Neuronal stem cell (in vitro differentiated cells): ENCODE measurements at regions not wholly inside any gene's neighbourhood (a gene's known extent, or its start where the extent isn't known, plus 50 kb on each side); places are given as distances from the start of the nearest gene placed in this dataset.

Experiments
- DNase-seq: peaks from one replicate; pipeline ENCODE4 v3.0.0-alpha.2; 2013; ENCODE audit warnings: low spot score
- H2AFZ ChIP-seq: one replicate; pipeline ENCODE4 v1.6.1; 2013; ENCODE audit warnings: mild to moderate bottlenecking, low read length, inconsistent platforms
- H2AK5ac ChIP-seq: 2 replicates; pipeline ENCODE4 v1.6.1; 2013; ENCODE audit warnings: low read depth, mild to moderate bottlenecking, inconsistent platforms, low read length, moderate library complexity, mixed read lengths
- H2BK120ac ChIP-seq: 2 replicates; pipeline ENCODE4 v1.6.1; 2013; ENCODE audit warnings: low read depth, mild to moderate bottlenecking, inconsistent platforms, low read length, moderate library complexity, mixed read lengths
- H2BK12ac ChIP-seq: one replicate; pipeline ENCODE4 v1.6.1; 2013; ENCODE audit warnings: low read length, inconsistent platforms
- H2BK15ac ChIP-seq: 2 replicates; pipeline ENCODE4 v1.6.1; 2013; ENCODE audit warnings: mild to moderate bottlenecking, low read length, inconsistent platforms, mixed read lengths
- H2BK5ac ChIP-seq: one replicate; pipeline ENCODE4 v1.6.1; 2013; ENCODE audit warnings: inconsistent platforms, mild to moderate bottlenecking, low read length, moderate library complexity
- H3K14ac ChIP-seq: one replicate; pipeline ENCODE4 v1.6.1; 2013; ENCODE audit warnings: low read length, inconsistent platforms
- H3K18ac ChIP-seq: 2 replicates; pipeline ENCODE4 v1.6.1; 2013; ENCODE audit warnings: low read length, inconsistent platforms
- H3K23ac ChIP-seq: 2 replicates; pipeline ENCODE4 v1.6.1; 2013; ENCODE audit warnings: low read depth, mild to moderate bottlenecking, mixed read lengths, low read length, inconsistent platforms; ENCODE audit not compliant: poor library complexity
- H3K27ac ChIP-seq: replicated peaks from 3 replicates; pipeline ENCODE4 v1.5.1; 2013; ENCODE audit warnings: low read length, inconsistent platforms
- H3K27me3 ChIP-seq, 3 experiments: 2 replicates each; pipeline ENCODE4 v1.6.1; 2013; ENCODE audit warnings: low read length in 3 of 3, mild to moderate bottlenecking in 2 of 3, inconsistent platforms in 1 of 3, low read depth in 1 of 3, mixed read lengths in 1 of 3, moderate library complexity in 1 of 3; ENCODE audit not compliant: control insufficient read depth in 3 of 3, insufficient read depth in 3 of 3
- H3K36me3 ChIP-seq, 2 donors: replicated peaks in 1 of 2; 2 replicates each; pipeline ENCODE4 v1.6.1; 2013; ENCODE audit warnings: low read length in 2 of 2; ENCODE audit not compliant: control insufficient read depth in 2 of 2, insufficient read depth in 2 of 2
- H3K4ac ChIP-seq: 2 replicates; pipeline ENCODE4 v1.6.1; 2013; ENCODE audit warnings: inconsistent platforms, mild to moderate bottlenecking, low read length, moderate library complexity
- H3K4me1 ChIP-seq, 2 donors: 1 replicate in 1 of 2; 2 replicates in 1 of 2; pipeline ENCODE4 v1.6.1; 2013; ENCODE audit warnings: low read length in 2 of 2, low read depth in 1 of 2; ENCODE audit not compliant: control insufficient read depth in 2 of 2, insufficient read depth in 1 of 2
- H3K4me2 ChIP-seq: one replicate; pipeline ENCODE4 v1.6.1; 2013; ENCODE audit warnings: mild to moderate bottlenecking, low read length, inconsistent platforms; ENCODE audit not compliant: insufficient read depth, poor library complexity, severe bottlenecking
- H3K4me3 ChIP-seq, 2 donors: 2 replicates each; pipeline ENCODE4 v1.5.1; 2013; ENCODE audit warnings: low read length in 2 of 2, mild to moderate bottlenecking in 2 of 2, inconsistent platforms in 1 of 2, moderate library complexity in 1 of 2
- H3K79me1 ChIP-seq: one replicate; pipeline ENCODE4 v1.6.1; 2013; ENCODE audit warnings: low read depth, mild to moderate bottlenecking, inconsistent platforms, low read length, moderate library complexity
- H3K9ac ChIP-seq: one replicate; pipeline ENCODE4 v1.6.1; 2013; ENCODE audit warnings: mild to moderate bottlenecking, low read depth, low read length, inconsistent platforms; ENCODE audit not compliant: poor library complexity
- H3K9me3 ChIP-seq, 2 donors: replicated peaks in 1 of 2; 2 replicates each; pipeline versions ENCODE3 to v1.6.1; 2013; ENCODE audit warnings: low read length in 2 of 2, mild to moderate bottlenecking in 2 of 2, inconsistent platforms in 1 of 2, low read depth in 1 of 2, mixed read lengths in 1 of 2, moderate library complexity in 1 of 2; ENCODE audit not compliant: control insufficient read depth in 2 of 2, insufficient read depth in 1 of 2
- H4K8ac ChIP-seq: one replicate; pipeline ENCODE4 v1.6.1; 2013; ENCODE audit warnings: low read depth, mild to moderate bottlenecking, inconsistent platforms, low read length, moderate library complexity
- H4K91ac ChIP-seq: one replicate; pipeline ENCODE4 v1.6.1; 2013; ENCODE audit warnings: low read length, low read depth, mild to moderate bottlenecking, inconsistent platforms; ENCODE audit not compliant: poor library complexity
- WGBS, 2 donors: extraction: QIAGEN DNeasy Blood & Tissue Kit; methylation state at CpG; one replicate each; pipeline ENCODE4 v1.1.7; 2013; ENCODE audit warnings: missing lambda C conversion rate in 2 of 2, mixed read lengths in 1 of 2; ENCODE audit not compliant: insufficient read length in 2 of 2, insufficient replicate concordance in 1 of 2; ENCODE audit errors: extremely low coverage in 2 of 2; 5-methylcytosine and 5-hydroxymethylcytosine counted together

DNA sequence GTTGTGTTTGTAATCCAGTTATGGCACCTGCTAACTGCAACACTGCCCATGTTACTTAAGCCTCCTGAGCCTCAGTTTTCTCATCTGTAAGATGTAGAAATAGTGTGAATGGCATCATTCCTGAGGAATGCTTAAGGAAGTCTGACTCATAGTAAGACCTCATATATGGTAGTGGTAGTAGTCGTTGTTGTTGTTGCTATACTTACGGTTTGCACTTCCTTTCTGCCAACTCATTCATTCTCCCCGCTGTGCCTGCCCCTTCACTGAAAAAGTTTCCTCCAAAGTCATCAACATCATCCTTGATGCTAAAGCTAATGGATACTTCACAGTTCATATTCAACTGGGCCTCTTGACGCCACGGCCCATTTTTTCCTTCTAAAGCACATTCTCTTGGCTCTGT, 54.2 kb upstream of the SPANXN3 start:
- DNase-seq, result no peak
- no peak overlapping the region for H3K4me2 ChIP-seq
- no peak overlapping the region for H2AK5ac ChIP-seq
- no peak overlapping the region for H3K14ac ChIP-seq
- no CpG with 5 or more reads among the region's 5 CpGs for WGBS, 2 donors
- H2AFZ ChIP-seq, result no peak overlapping the region
- H3K27me3 ChIP-seq, result no peaks in the 10 kb centered on the region
- no peak overlapping the region for H2BK12ac ChIP-seq
- H3K79me1 ChIP-seq, result no peaks in the 10 kb centered on the region
- H3K9me3 ChIP-seq, result no peaks in the 10 kb centered on the region
- H2BK120ac ChIP-seq, result no peak overlapping the region
- no peak overlapping the region for H3K27ac ChIP-seq
- H3K18ac ChIP-seq, result no peak overlapping the region
- H2BK5ac ChIP-seq, result no peak overlapping the region
- no peak overlapping the region for H3K23ac ChIP-seq
- no peak overlapping the region for H4K8ac ChIP-seq
- no peak overlapping the region for H3K9ac ChIP-seq
- no peak overlapping the region for H2BK15ac ChIP-seq
- no peaks in the 10 kb centered on the region for H3K36me3 ChIP-seq
- no peak overlapping the region for H4K91ac ChIP-seq
- no peak overlapping the region for H3K4ac ChIP-seq
- no peak overlapping the region for H3K4me3 ChIP-seq
- H3K4me1 ChIP-seq, result no peaks in the 10 kb centered on the region

DNA sequence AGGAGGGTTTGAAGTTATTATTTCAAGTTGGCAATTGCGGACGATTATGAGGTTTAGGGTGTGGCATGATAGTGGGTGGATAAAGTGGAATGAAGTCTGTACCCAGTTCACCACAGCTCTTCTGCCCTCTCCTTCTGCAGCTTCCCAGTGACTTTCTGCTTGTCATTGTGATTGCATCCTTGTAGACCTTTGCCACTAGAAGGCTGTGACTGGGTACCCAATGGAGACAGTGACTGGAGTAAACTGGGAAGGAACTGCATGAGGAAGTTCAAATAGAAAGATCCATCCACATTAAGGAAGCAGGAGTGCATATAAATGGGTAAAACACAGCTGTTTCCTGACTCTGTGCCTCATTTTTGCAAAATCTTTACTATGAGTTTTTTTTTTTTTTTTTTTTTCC, 53.5 kb upstream of the SPANXN3 start:
- no peak overlapping the region for H4K91ac ChIP-seq
- H3K14ac ChIP-seq, result no peak overlapping the region
- no peak overlapping the region for H3K4me3 ChIP-seq
- H2AFZ ChIP-seq, result no peak overlapping the region
- DNase-seq, result no peak
- no peak overlapping the region for H3K27ac ChIP-seq
- H3K9ac ChIP-seq, result no peak overlapping the region
- H2BK5ac ChIP-seq, result no peak overlapping the region
- H3K9me3 ChIP-seq, result no peaks in the 10 kb centered on the region
- H3K27me3 ChIP-seq, result no peaks in the 10 kb centered on the region
- no peak overlapping the region for H2AK5ac ChIP-seq
- no peaks in the 10 kb centered on the region for H3K36me3 ChIP-seq
- H2BK12ac ChIP-seq, result no peak overlapping the region
- no peaks in the 10 kb centered on the region for H3K4me1 ChIP-seq
- no peaks in the 10 kb centered on the region for H3K79me1 ChIP-seq
- H3K23ac ChIP-seq, result no peak overlapping the region
- no CpG with 5 or more reads among the region's 2 CpGs for WGBS, 2 donors
- H3K4me2 ChIP-seq, result no peak overlapping the region
- no peak overlapping the region for H3K18ac ChIP-seq
- no peak overlapping the region for H2BK15ac ChIP-seq
- no peak overlapping the region for H3K4ac ChIP-seq
- no peak overlapping the region for H4K8ac ChIP-seq
- no peak overlapping the region for H2BK120ac ChIP-seq

DNA sequence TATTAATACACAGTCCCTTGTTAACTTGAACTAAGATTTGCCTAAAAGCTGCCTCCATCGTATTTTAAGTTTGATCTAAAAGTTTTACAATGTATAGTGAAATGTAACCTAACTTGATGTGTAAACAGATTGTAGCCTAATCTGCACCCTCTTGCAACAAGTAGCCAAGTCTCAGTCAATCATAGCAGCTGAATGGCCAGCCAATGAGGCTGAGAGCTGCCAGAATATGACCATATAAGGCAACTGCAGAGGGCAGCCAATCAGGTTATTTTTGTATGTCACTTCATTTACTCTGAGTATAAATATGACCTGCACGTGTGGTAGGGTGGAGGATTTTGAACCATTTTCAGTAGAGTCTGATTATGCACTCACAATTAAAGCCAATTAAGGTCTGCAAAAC, 51.2 kb upstream of the SPANXN3 start:
- no peak for DNase-seq
- H3K4me1 ChIP-seq, result no peaks in the 10 kb centered on the region
- H3K9me3 ChIP-seq, result no peaks in the 10 kb centered on the region
- H2AFZ ChIP-seq, result peak overlapping the region; percentile 35
- no peak overlapping the region for H2BK5ac ChIP-seq
- no CpG with 5 or more reads among the region's 2 CpGs for WGBS, 2 donors
- no peak overlapping the region for H2BK12ac ChIP-seq
- H3K18ac ChIP-seq, result no peak overlapping the region
- no peak overlapping the region for H4K91ac ChIP-seq
- no peak overlapping the region for H3K23ac ChIP-seq
- H3K27me3 ChIP-seq, result no peaks in the 10 kb centered on the region
- no peak overlapping the region for H3K14ac ChIP-seq
- no peaks in the 10 kb centered on the region for H3K36me3 ChIP-seq
- H3K4me2 ChIP-seq, result no peak overlapping the region
- no peak overlapping the region for H2BK15ac ChIP-seq
- H3K4me3 ChIP-seq, result no peak overlapping the region
- H2BK120ac ChIP-seq, result no peak overlapping the region
- no peak overlapping the region for H2AK5ac ChIP-seq
- no peak overlapping the region for H4K8ac ChIP-seq
- no peak overlapping the region for H3K9ac ChIP-seq
- H3K79me1 ChIP-seq, result no peaks in the 10 kb centered on the region
- H3K27ac ChIP-seq, result no peak overlapping the region
- no peak overlapping the region for H3K4ac ChIP-seq
